Neuronal stem cell (in vitro differentiated cells): ENCODE measurements at regions not wholly inside any gene's neighbourhood (a gene's known extent, or its start where the extent isn't known, plus 50 kb on each side); places are given as distances from the start of the nearest gene placed in this dataset.
"Not testable (repeated sequence)": the region's sequence is repeated elsewhere in the genome, so short reads cannot be mapped to it uniquely, and the experiment has no call there.

Source experiments
- DNase-seq: peaks from one replicate; pipeline ENCODE4 v3.0.0-alpha.2; 2013; ENCODE audit warnings: low spot score
- H2AFZ ChIP-seq: one replicate; pipeline ENCODE4 v1.6.1; 2013; ENCODE audit warnings: mild to moderate bottlenecking, low read length, inconsistent platforms
- H2AK5ac ChIP-seq: 2 replicates; pipeline ENCODE4 v1.6.1; 2013; ENCODE audit warnings: low read depth, mild to moderate bottlenecking, inconsistent platforms, low read length, moderate library complexity, mixed read lengths
- H2BK120ac ChIP-seq: 2 replicates; pipeline ENCODE4 v1.6.1; 2013; ENCODE audit warnings: low read depth, mild to moderate bottlenecking, inconsistent platforms, low read length, moderate library complexity, mixed read lengths
- H2BK12ac ChIP-seq: one replicate; pipeline ENCODE4 v1.6.1; 2013; ENCODE audit warnings: low read length, inconsistent platforms
- H2BK15ac ChIP-seq: 2 replicates; pipeline ENCODE4 v1.6.1; 2013; ENCODE audit warnings: mild to moderate bottlenecking, low read length, inconsistent platforms, mixed read lengths
- H2BK5ac ChIP-seq: one replicate; pipeline ENCODE4 v1.6.1; 2013; ENCODE audit warnings: inconsistent platforms, mild to moderate bottlenecking, low read length, moderate library complexity
- H3K14ac ChIP-seq: one replicate; pipeline ENCODE4 v1.6.1; 2013; ENCODE audit warnings: low read length, inconsistent platforms
- H3K18ac ChIP-seq: 2 replicates; pipeline ENCODE4 v1.6.1; 2013; ENCODE audit warnings: low read length, inconsistent platforms
- H3K23ac ChIP-seq: 2 replicates; pipeline ENCODE4 v1.6.1; 2013; ENCODE audit warnings: low read depth, mild to moderate bottlenecking, mixed read lengths, low read length, inconsistent platforms; ENCODE audit not compliant: poor library complexity
- H3K27ac ChIP-seq: replicated peaks from 3 replicates; pipeline ENCODE4 v1.5.1; 2013; ENCODE audit warnings: low read length, inconsistent platforms
- H3K27me3 ChIP-seq, 3 experiments: 2 replicates each; pipeline ENCODE4 v1.6.1; 2013; ENCODE audit warnings: low read length in 3 of 3, mild to moderate bottlenecking in 2 of 3, inconsistent platforms in 1 of 3, low read depth in 1 of 3, mixed read lengths in 1 of 3, moderate library complexity in 1 of 3; ENCODE audit not compliant: control insufficient read depth in 3 of 3, insufficient read depth in 3 of 3
- H3K36me3 ChIP-seq, 2 donors: replicated peaks in 1 of 2; 2 replicates each; pipeline ENCODE4 v1.6.1; 2013; ENCODE audit warnings: low read length in 2 of 2; ENCODE audit not compliant: control insufficient read depth in 2 of 2, insufficient read depth in 2 of 2
- H3K4ac ChIP-seq: 2 replicates; pipeline ENCODE4 v1.6.1; 2013; ENCODE audit warnings: inconsistent platforms, mild to moderate bottlenecking, low read length, moderate library complexity
- H3K4me1 ChIP-seq, 2 donors: 1 replicate in 1 of 2; 2 replicates in 1 of 2; pipeline ENCODE4 v1.6.1; 2013; ENCODE audit warnings: low read length in 2 of 2, low read depth in 1 of 2; ENCODE audit not compliant: control insufficient read depth in 2 of 2, insufficient read depth in 1 of 2
- H3K4me2 ChIP-seq: one replicate; pipeline ENCODE4 v1.6.1; 2013; ENCODE audit warnings: mild to moderate bottlenecking, low read length, inconsistent platforms; ENCODE audit not compliant: insufficient read depth, poor library complexity, severe bottlenecking
- H3K4me3 ChIP-seq, 2 donors: 2 replicates each; pipeline ENCODE4 v1.5.1; 2013; ENCODE audit warnings: low read length in 2 of 2, mild to moderate bottlenecking in 2 of 2, inconsistent platforms in 1 of 2, moderate library complexity in 1 of 2
- H3K79me1 ChIP-seq: one replicate; pipeline ENCODE4 v1.6.1; 2013; ENCODE audit warnings: low read depth, mild to moderate bottlenecking, inconsistent platforms, low read length, moderate library complexity
- H3K9ac ChIP-seq: one replicate; pipeline ENCODE4 v1.6.1; 2013; ENCODE audit warnings: mild to moderate bottlenecking, low read depth, low read length, inconsistent platforms; ENCODE audit not compliant: poor library complexity
- H3K9me3 ChIP-seq, 2 donors: replicated peaks in 1 of 2; 2 replicates each; pipeline versions ENCODE3 to v1.6.1; 2013; ENCODE audit warnings: low read length in 2 of 2, mild to moderate bottlenecking in 2 of 2, inconsistent platforms in 1 of 2, low read depth in 1 of 2, mixed read lengths in 1 of 2, moderate library complexity in 1 of 2; ENCODE audit not compliant: control insufficient read depth in 2 of 2, insufficient read depth in 1 of 2
- H4K8ac ChIP-seq: one replicate; pipeline ENCODE4 v1.6.1; 2013; ENCODE audit warnings: low read depth, mild to moderate bottlenecking, inconsistent platforms, low read length, moderate library complexity
- H4K91ac ChIP-seq: one replicate; pipeline ENCODE4 v1.6.1; 2013; ENCODE audit warnings: low read length, low read depth, mild to moderate bottlenecking, inconsistent platforms; ENCODE audit not compliant: poor library complexity
- WGBS, 2 donors: extraction: QIAGEN DNeasy Blood & Tissue Kit; methylation state at CpG; one replicate each; pipeline ENCODE4 v1.1.7; 2013; ENCODE audit warnings: missing lambda C conversion rate in 2 of 2, mixed read lengths in 1 of 2; ENCODE audit not compliant: insufficient read length in 2 of 2, insufficient replicate concordance in 1 of 2; ENCODE audit errors: extremely low coverage in 2 of 2; 5-methylcytosine and 5-hydroxymethylcytosine counted together

GRCh38 chr11:106531648-106532047 is 454.2 kb downstream of the AASDHPPT start:
- H3K23ac ChIP-seq, H3K4ac ChIP-seq, H2BK120ac ChIP-seq, H4K8ac ChIP-seq, H3K18ac ChIP-seq, H3K79me1 ChIP-seq, H2BK5ac ChIP-seq, H2AK5ac ChIP-seq, H2AFZ ChIP-seq, H3K14ac ChIP-seq, H3K9me3 ChIP-seq, H3K4me1 ChIP-seq, H3K4me3 ChIP-seq, H4K91ac ChIP-seq, H2BK15ac ChIP-seq, H3K9ac ChIP-seq, H3K36me3 ChIP-seq, H3K27ac ChIP-seq, H3K4me2 ChIP-seq, DNase-seq, H2BK12ac ChIP-seq, H3K27me3 ChIP-seq: not testable (repeated sequence)
- WGBS, 2 donors = no CpG with 5 or more reads among the region's 18 CpGs

- no peak overlapping the region for H3K4me3 ChIP-seq
- H3K27me3 ChIP-seq = no peaks in the 10 kb centered on the region
- H4K91ac ChIP-seq = no peak overlapping the region
- H3K27ac ChIP-seq = no peak overlapping the region
- no peak overlapping the region for H2BK120ac ChIP-seq
- no peak overlapping the region for H2BK12ac ChIP-seq
- H2BK5ac ChIP-seq = no peak overlapping the region
- no peak overlapping the region for H2AFZ ChIP-seq
- no peak overlapping the region for H3K23ac ChIP-seq
- no peak overlapping the region for H3K14ac ChIP-seq
- no peak overlapping the region for H2AK5ac ChIP-seq
- H3K9me3 ChIP-seq = no peaks in the 10 kb centered on the region
- no peaks in the 10 kb centered on the region for H3K36me3 ChIP-seq
- no peak overlapping the region for H3K9ac ChIP-seq
- no peak for DNase-seq
- H3K4ac ChIP-seq = no peak overlapping the region
- no CpG with 5 or more reads among the region's 2 CpGs for WGBS, 2 donors
- no peaks in the 10 kb centered on the region for H3K79me1 ChIP-seq
- no peak overlapping the region for H2BK15ac ChIP-seq
- H3K18ac ChIP-seq = no peak overlapping the region
- no peak overlapping the region for H3K4me2 ChIP-seq
- H4K8ac ChIP-seq = no peak overlapping the region
- H3K4me1 ChIP-seq = no peaks in the 10 kb centered on the region
Observed at GRCh38 chr11:106533046-106533445, 455.6 kb downstream of the AASDHPPT start.

GRCh38 chr11:106540001-106540400 is 462.5 kb downstream of the AASDHPPT start:
- Histone ChIP-seq H3K23ac (no peak overlapping the region), H3K4me2 (no peak overlapping the region), H3K4me3 (no peak overlapping the region), H2BK15ac (no peak overlapping the region), H2BK12ac (no peak overlapping the region), H2BK120ac (no peak overlapping the region), H3K14ac (no peak overlapping the region), H4K8ac (no peak overlapping the region), H3K36me3 (no peaks in the 10 kb centered on the region), H3K27ac (no peak overlapping the region), H3K27me3 (no peaks in the 10 kb centered on the region), H3K79me1 (no peaks in the 10 kb centered on the region), H3K4ac (no peak overlapping the region), H2BK5ac (no peak overlapping the region), H2AK5ac (no peak overlapping the region), H4K91ac (no peak overlapping the region), H2AFZ (no peak overlapping the region), H3K4me1 (no peaks in the 10 kb centered on the region), H3K18ac (no peak overlapping the region), H3K9me3 (no peaks in the 10 kb centered on the region), H3K9ac (no peak overlapping the region)
- DNase-seq = no peak
- WGBS, 2 donors = no CpG with 5 or more reads among the region's 5 CpGs

- Histone ChIP-seq H4K91ac (no peak overlapping the region), H3K4me2 (no peak overlapping the region), H2BK12ac (no peak overlapping the region), H3K14ac (no peak overlapping the region), H3K9me3 (no peaks in the 10 kb centered on the region), H3K27me3 (no peaks in the 10 kb centered on the region), H3K18ac (no peak overlapping the region), H3K79me1 (peaks cover 2% of the 10 kb centered on the region), H3K36me3 (no peaks in the 10 kb centered on the region), H2BK15ac (no peak overlapping the region), H2BK120ac (no peak overlapping the region), H2AK5ac (no peak overlapping the region), H2BK5ac (no peak overlapping the region), H3K23ac (no peak overlapping the region), H3K4me3 (no peak overlapping the region), H2AFZ (no peak overlapping the region), H3K9ac (no peak overlapping the region), H4K8ac (no peak overlapping the region), H3K4ac (no peak overlapping the region), H3K4me1 (peaks cover 0 to 1% of the 10 kb centered on the region in 2 donors), H3K27ac (no peak overlapping the region)
- no peak for DNase-seq
- no CpG with 5 or more reads among the region's 2 CpGs for WGBS, 2 donors
Observed at GRCh38 chr11:106548406-106548805, 469.9 kb downstream of the GUCY1A2 start.
